CD4-positive, alpha-beta T cell treated with Interleukin-17A for 4 hours (primary cell): ENCODE measurements at regions not wholly inside any gene's neighbourhood (a gene's known extent, or its start where the extent isn't known, plus 50 kb on each side); places are given as distances from the start of the nearest gene placed in this dataset.
"Not testable (repeated sequence)": the region's sequence is repeated elsewhere in the genome, so short reads cannot be mapped to it uniquely, and the experiment has no call there.

Source experiments
- DNase-seq: peaks from one replicate; pipeline ENCODE4 v3.0.0-alpha.2; 2020; ENCODE audit warnings: mixed read lengths

DNA sequence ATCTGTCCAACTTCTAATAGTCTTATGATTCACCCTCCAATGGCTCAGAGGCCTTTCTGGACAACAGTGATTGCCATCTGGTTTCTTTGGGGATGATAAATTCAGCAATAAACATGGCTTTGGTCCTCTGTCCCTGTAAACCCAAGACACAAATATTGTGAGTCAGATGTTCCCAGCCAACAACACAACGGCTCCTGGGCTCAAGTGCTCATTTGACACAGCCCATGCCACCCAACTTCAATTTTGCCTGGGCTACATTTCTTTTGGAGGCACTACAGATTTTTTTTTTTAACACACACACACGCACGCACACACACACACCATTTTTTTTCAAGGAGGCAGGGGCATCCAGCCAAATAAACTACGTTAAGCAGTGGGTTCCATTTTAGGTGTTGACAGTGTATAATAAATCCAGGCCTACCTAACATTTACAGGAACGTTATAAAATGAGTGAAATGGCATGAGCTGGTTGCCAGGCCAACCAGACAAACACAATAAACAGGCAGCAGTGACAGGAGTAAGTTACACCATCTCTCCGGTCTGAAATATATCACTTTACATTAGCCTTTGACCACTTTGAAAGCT, 939.9 kb upstream of the SOX9 start:
- no peak for DNase-seq

DNA sequence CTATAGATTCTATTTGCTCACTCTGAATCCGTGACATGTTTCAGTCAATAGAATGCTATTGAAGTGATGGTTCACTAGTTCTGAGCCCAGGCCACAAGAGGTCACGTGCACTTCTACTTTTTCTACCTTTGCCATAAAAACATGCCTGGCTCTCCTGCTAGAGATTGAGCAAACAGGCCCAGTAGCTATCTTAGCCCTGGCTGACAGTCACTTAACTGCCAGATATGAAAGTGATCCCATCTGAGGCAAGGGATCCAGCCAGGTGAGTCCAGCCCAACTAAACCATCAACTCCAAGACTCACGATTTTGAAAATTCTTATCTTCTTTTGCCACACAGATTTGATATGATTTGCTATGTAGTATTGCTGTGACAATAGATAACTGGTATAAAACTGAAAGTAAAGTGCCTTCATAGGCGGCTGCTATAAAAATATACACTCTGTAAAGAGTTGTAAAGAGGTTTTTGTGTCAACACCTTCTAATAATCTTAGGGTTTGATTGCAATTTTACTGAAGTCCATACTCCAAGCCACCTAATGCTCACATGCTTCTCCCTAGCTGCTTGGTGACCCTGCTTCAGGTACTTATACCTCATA, 937.7 kb upstream of the SOX9 start:
- no peak for DNase-seq

DNA sequence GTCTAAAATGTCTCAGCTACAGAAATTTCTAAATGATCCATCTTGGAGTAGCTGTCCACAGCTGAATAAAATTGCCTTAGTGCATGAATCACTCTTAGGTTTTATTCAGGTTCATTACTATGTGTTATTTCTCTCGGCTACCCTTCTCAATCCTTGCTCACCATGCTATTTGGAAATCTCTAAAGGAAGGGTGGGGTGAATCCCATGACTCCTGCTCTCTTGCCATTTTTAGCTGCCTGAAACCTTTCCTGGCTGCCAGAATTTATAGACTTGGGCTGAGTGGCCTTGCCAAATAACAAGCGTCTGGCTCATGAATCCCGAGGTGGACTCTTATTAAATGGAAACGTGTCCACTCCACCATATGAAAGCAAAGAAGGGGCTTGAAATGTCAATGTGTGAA, 936.1 kb upstream of the SOX9 start:
- no peak for DNase-seq

DNA sequence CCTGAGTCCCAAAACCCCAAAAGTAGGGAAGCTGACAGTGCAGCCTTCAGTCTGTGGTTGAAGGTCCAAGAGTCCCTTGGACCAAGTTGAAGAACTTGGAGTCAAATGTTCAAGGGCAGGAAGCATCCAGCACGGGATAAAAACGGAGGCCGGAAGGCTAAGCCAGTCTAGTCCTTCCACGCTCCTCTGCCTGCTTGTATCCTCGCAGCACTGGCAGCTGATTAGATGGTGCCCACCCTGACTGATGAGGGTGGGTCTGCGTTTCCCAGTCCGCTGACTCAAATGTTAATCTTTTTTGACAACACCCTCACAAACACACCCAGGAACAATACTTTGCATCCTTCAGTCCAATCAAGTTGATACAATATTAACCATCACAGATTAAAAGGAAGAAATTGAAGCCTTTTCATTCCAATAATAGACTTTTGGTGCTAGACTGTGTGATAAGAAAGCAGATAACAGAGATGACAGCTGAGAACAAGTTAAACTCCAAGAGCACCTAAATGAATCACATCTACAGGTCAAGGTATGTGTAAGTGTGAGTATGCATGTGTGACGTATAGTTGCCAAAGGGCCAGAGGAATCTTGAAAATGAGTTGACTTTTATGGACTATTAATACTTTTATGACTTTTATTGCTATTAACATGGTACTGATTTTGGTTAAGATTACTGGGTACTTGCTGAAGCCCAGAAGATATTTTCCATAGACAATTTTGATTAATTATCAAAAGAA, 933.5 kb upstream of the SOX9 start:
- DNase-seq: no peak

DNA sequence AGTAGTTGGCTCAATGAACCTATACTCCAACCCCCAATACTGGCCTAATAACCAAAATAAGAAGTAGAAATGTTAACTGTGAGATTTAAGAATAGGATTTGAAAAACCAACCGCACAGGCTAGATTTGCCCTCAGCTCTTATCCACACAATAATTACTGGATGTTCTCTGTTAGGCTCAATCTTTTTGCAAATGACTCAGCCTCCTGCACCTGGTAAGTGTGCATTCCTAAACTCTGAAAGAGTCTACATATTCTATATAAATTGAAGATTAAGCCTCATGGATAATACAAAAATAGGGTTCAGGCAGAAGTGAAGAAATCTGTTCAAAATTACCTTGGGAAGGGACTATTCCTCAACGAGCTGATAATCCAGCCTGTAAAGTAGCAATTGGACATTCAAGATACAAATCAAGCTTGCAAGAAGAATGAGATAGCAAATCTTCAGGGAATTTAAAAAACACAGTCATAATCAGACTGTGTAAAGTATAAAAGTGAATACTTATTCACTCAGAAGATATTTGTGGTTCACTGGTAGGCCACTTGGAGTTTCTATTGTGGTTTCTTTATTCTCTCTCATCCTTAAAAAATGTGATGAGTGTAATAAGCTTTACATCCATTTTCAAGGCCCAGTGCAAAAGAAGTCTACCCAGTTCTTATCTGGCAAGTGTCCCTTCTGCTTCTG, 931.9 kb upstream of the SOX9 start:
- no peak for DNase-seq

DNA sequence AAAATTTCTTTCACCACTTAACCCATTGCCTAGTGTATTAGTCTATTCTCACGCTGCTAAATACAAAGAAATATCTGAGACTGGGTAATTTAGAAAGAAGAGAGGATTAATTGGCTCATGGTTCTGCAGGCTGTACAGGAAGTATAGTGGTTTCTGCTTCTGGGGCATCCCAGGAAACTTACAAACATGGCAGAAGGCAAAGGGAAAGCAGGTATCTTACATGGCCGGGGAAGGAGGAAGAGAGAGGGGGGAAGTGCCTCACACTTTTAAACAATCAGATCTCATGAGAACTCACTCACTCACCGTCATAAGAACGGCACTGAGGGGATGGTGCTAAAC, 931.4 kb upstream of the SOX9 start:
- DNase-seq: no peak

DNA sequence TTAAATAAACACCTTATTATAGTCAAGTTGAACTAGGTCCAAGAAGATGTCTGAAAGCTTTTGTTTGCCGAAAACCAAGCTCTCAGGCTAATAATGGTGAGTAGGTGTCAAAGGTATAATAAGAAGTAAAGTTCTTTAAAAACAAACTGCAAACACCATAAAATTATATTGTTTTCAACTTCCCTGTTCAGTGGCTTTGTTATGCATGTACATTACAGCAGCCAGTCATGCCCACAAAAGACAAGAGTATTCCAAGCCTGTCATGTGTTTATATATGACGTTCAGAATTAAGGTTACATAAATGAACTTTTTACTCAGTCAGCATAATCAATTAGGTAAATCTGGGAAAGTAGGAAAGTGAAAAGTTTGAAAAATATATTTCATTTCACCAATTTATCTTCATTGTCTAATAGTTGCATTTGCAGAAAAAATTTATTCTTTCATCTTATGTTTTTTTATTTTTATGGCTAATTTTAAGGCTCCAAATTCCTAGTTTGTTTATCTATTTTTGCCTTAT, 928.7 kb upstream of the SOX9 start:
- DNase-seq: no peak

DNA sequence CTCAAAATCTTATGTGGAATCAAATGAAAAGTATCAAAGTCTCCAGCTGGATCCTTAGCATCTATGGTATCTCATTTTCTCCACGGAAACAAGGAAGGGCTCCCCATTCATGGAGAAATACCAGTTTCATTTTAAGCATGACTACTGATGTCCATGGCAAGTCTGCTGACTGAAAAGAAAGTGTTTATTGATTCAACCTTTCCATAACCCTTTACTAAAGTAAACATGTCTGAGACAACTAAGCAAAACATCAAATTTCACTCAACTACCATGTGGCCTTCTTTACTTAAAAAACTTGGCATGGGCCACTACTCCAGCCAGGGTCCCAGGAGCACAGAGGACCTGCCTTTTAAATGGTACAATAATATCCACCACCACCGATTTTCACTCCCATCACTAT, 928.0 kb upstream of the SOX9 start:
- no peak for DNase-seq

DNA sequence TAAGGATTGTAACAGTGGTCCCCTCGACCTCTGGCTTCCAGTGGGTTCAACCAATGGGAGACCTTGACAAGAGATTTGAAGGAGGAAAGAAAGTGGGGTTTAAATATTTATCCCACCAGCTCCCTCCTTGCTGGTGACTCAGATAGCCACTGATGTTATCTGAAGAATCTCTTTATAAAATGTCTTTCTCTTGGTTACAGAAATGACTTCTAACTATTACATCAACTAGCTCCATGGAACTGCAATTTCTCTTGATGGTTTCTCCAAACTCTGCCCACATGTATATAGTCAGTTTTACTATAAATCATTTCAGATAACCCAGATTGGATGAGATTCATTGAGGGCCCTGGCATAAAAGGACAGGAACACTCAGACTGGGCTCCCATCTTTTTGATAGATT, 920.2 kb upstream of the SOX9 start:
- no peak for DNase-seq

DNA sequence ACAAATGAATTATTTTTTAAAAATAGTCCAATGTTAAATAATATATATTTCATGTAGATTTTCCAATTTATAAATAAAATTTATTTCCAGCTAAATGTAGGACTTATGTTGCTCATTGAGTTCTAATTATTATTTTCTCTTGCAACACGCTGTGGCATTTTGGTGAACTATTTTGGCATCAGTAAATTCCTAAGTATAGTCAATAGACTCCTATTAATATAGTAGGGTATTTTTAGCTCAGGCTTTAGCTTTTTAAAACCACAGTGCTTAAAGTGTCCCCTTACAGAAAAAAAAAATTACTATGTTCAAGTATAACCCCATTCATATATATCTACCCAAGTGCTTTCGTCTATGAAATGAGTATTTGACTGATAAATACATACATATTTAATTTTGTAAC, 919.2 kb upstream of the SOX9 start:
- no peak for DNase-seq

DNA sequence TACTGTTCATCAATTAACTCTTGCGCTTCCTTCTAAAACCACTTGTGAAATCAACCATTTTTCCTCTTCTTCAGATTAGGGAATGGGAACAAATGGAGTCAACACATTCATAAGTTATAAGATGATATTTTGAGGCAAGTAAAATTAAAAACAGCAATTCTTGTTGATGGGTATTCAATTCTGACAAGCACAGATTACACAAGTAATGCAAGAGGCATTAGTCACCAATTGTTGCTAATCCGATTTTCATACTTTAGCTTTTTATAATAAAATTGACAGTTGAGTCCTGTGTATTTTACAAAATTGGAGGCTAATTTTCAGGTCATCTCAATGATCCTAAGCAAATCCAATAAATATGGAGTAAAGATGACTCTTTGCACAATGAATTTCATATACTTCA, 918.4 kb upstream of the SOX9 start:
- DNase-seq: no peak

DNA sequence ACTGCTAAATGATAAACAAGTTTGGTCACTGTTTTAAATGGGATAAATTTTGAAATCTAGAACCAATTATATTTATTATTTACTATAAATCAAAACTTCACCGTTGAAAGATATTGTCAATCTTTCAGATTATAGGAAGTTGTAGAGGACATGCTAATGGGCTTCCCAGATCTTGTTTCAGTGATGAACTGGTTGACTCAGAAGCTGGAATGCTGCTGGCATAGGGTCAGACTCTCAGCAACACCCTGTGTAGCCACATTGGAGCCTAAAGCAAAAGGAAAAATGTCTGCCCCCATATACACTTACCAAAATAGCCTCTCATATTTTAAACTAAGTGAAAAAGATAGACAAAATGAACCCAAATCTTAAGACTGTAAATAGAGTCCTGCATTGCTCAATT, 916.9 kb upstream of the SOX9 start:
- DNase-seq: no peak

DNA sequence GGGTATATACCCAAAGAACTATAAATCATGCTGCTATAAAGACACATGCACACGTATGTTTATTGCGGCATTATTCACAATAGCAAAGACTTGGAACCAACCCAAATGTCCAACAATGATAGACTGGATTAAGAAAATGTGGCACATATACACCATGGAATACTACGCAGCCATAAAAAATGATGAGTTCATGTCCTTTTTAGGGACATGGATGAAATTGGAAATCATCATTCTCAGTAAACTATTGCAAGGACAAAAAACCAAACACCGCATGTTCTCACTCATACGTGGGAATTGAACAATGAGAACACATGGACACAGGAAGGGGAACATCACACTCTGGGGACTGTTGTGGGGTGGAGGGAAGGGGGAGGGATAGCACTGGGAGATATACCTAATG, 914.9 kb upstream of the SOX9 start:
- DNase-seq: not testable (repeated sequence)

DNA sequence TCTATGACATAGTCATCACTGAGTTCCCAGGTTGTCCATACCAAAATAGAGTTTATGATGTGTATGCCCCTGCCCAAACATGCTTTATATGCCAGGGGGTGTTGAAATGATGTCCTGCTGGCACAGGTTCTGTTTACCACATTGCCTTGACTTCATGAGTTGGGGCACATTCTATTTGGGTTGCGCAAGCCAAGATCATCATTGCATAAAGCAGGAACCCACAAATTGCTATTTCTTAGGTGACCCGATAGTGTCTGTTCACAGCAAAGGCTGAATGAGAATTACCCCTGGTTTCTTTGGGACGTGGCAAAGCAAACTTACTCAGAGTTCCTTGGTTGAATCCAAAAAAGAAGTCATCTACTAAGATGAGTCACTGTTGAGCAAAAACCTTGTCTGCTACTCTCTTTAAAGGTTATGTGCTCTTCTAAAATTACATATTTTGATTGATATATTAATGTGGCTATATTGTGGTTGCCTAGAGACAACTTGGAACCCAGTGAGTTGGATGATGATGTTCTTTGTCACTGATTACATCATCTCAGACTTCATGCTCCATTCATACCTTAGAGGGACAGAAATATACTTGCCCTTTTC, 912.6 kb upstream of the SOX9 start:
- no peak for DNase-seq

DNA sequence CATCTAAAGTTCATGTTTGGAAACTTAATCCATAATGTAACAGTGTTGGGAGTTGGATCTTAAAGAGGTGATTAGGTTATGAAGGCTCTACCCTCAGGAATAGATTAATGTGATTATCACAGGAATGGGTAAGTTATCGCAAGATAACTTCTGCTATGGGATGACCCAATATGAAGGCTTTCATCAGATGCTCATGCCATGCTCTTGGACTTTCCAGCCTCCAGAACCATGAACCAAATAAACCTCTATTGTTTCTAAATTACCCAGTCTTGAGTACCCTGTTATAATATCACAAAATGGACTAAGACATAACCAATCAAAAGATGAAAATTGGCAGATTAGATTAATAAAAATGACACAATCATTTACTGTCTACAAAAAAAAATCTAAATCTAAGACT, 906.9 kb upstream of the SOX9 start:
- no peak for DNase-seq

DNA sequence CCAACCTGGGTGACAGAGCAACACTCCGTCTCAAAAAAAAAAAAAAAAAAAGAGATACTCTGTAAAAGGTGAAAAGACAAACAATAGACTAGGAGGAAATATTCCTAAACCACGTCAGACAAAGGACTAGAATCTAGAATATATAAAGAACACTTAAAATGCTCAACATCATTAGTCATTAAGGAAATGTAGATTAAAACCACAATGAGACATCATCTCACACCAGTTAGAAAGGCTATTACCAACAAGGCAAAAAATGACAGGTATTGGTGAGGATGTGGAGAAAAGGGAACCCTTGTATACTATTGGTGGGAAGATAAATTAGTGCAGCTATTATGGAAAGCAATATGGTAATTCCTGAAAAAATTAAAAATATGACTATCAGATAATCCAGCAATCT, 903.1 kb upstream of the SOX9 start:
- DNase-seq: no peak

DNA sequence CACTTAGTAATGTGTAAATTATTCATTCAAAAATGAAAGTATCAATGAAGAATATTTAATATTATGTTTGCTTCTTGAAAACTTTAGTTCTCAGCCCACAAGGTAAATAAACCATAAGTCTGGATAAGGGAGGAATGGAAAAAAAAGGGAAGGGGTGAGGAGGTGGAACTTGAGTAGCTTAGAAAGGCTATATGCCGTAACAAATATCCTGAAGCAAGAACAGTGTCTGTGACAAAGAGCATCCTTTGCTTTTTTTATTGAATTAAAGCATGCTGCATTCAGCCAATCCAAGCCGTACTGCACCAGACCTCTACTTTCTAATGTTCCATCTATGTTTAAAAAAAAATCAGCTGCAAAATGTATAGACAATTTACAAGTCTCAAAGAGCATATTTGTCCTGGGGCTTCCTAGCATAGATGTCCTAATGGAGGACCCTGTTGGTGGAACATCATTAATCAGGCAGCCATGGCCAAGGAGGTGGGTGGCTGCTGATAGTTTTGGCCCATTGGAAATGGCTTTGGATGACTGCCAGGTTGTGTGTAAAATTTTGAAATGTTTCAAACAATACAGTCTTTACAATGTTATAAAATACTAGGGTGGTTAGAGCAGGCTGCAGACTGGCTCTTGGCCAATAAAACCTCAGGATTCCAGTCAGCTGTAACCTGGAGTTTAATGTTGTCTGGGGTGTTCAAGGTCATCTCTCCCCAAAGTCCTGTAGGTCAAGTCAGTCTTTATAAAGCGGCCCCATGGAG, 895.8 kb upstream of the SOX9 start:
- no peak for DNase-seq

DNA sequence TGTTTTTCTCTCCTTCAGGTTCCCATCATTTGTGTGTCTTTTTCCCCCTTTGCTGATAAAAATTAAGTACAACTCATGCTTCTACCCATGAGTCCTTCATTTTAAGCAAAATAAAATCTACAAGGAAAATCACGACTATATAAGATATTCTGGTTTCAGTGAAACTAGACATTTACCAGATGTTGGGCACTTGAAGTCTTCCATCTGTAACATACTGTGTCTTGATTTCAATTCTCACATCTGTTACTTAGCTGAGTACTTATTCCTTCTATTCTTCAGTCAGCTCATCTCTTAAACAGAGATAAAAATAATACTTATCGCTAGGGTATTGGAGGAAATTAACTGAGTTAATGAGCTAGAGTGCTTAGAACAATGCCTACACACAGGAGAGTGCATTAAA, 893.0 kb upstream of the SOX9 start:
- DNase-seq: no peak

DNA sequence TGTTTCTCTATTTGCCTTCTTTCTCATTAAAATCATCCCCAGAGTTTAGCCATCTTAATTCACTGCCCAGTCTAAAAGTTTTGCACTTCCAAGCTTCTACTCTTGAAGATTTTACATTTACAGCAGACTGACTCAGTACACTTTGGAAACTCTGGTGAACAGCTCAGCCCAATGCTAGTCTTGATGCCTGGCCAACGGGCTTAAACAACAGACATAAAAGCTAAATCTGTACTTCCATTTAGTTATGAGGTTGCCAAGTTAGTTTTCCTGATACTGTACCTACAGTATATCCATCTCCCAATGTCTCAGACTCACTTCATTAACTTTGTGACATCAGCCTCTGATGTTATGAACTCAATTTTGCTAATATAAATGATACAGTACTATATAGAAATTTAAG, 891.8 kb upstream of the SOX9 start:
- no peak for DNase-seq

DNA sequence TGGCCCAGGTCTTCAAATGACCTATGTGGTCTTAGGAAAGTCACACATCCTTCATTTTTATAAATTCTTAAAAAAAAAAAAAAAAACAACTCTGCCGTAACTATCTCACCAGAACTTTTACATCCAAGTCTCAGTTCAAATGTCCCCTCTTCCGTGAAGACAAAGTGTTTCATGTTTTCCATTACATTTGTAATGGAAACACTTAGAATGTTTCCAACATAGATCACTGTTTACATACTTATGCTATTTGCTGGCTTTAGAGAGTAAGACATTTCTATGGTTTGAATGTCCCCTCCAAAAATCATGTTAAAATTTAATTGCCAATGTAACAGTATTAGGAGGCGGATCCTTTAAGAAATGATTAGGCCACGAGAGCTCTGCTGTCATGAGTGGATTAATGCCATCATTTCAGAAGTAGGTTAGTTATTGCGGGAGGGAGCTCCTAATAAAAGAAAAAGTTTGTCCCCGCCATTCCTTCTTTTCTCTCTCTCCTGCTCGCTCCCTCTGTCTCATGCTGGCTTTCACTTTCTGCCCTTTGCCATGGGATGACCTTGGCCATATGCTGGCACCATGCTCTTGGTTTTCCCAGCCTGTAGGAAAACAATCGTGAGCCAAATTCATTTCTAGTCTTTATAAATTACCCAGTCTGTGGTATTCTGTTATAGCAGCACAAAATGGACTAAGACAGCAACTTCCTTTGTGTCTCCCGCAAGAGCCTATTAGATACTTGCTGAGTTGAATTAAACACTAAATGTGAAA, 887.8 kb upstream of the SOX9 start:
- no peak for DNase-seq

DNA sequence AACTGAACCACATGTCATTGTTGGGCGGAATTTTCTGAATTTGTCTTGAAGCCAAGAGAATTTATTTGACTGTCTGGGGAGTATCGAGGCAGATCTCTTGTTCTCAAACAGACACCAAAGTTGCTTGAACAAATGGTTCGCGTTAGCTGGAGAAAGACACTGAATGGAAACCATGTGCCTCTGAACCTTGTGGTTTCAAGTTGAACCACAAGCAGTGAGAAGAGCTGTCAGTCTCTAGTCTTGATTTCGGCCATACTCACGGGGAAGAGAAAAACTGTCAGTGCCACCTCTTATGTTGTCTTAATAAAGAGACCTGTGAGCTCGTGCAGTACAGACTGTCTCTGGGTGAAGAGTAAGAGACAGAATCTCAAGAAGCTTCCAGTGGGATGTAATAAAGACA, 886.5 kb upstream of the SOX9 start:
- DNase-seq: no peak

DNA sequence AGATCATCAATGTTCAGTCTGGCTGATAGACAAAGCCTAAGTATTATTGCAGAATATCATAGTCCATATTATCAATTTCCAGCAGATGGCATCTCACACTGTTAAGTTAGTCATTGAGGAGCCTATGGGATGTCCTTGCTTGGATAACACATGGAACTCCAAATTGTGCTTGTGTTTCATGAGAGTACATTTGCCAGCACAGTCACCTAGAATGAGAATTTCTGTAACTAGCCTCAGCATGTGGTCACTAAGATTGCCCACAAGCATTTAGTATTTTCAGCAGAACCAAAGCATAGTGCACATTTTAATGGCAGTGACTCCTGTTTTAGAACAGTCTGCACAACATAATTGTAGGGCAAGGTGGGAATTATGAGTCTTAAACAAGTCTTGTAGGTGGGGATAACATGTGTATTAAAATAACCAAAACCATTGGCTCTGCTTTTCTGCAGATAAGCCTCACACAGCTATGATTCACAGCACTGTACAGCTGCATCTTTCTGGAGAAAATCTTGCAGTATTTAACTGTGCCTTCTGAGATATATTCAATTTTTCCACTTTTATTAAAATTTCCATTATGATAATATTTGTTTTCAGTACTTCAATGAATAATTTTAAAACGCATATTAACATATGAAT, 882.8 kb upstream of the SOX9 start:
- no peak for DNase-seq
